CD14-positive monocyte (primary cell): ENCODE measurements at regions not wholly inside any gene's neighbourhood (a gene's known extent, or its start where the extent isn't known, plus 50 kb on each side); places are given as distances from the start of the nearest gene placed in this dataset.

Experiments
- DNase-seq, 3 donors: peaks; one replicate each; pipeline ENCODE4 v3.0.0-alpha.2; 2011 to 2022
- H2AFZ ChIP-seq: 2 replicates; pipeline ENCODE4 v1.6.0; 2012; ENCODE audit warnings: mild to moderate bottlenecking, low read depth, low read length, inconsistent platforms; ENCODE audit not compliant: insufficient read depth, poor library complexity, severe bottlenecking
- H3K27ac ChIP-seq, 2 donors: 1 replicate in 1 of 2; 2 replicates in 1 of 2; pipeline ENCODE4 v1.5.1; 2012 to 2013; ENCODE audit warnings: low read length in 2 of 2, control low read depth in 1 of 2, inconsistent platforms in 1 of 2, low read depth in 1 of 2, mild to moderate bottlenecking in 1 of 2
- H3K27me3 ChIP-seq, 2 donors: one replicate each; pipeline versions ENCODE4 v1.6.0 to v1.6.1; 2011 to 2013; ENCODE audit warnings: low read length in 2 of 2; ENCODE audit not compliant: control insufficient read depth in 2 of 2, insufficient read depth in 2 of 2
- H3K36me3 ChIP-seq, 2 donors: replicated peaks in 1 of 2; 1 replicate in 1 of 2; 2 replicates in 1 of 2; pipeline versions ENCODE4 v1.5.1 to v1.6.1; 2012 to 2013; ENCODE audit warnings: low read length in 2 of 2, control low read depth in 1 of 2, inconsistent platforms in 1 of 2, mild to moderate bottlenecking in 1 of 2; ENCODE audit not compliant: insufficient read depth in 2 of 2, control insufficient read depth in 1 of 2
- H3K4me1 ChIP-seq, 2 donors: 1 replicate in 1 of 2; 2 replicates in 1 of 2; pipeline versions ENCODE4 v1.5.1 to v1.6.1; 2012 to 2013; ENCODE audit warnings: low read length in 2 of 2, control low read depth in 1 of 2, inconsistent platforms in 1 of 2, mild to moderate bottlenecking in 1 of 2, moderate library complexity in 1 of 2; ENCODE audit not compliant: insufficient read depth in 2 of 2, control insufficient read depth in 1 of 2
- H3K4me2 ChIP-seq: replicated peaks from 2 replicates; pipeline ENCODE3; 2012; ENCODE audit warnings: low read length, moderate library complexity, mild to moderate bottlenecking; ENCODE audit not compliant: poor library complexity, severe bottlenecking; ENCODE audit errors: extremely low read depth
- H3K4me3 ChIP-seq, 3 experiments: fragments of 200-600 bp in 1 of 3; sonication (generic) in 1 of 3; replicated peaks in 1 of 3; 1 replicate in 2 of 3; 2 replicates in 1 of 3; pipeline ENCODE4 v1.5.1; 2011 to 2013; ENCODE audit warnings: low read length in 3 of 3, mild to moderate bottlenecking in 3 of 3, control low read depth in 2 of 3, low read depth in 2 of 3, inconsistent platforms in 1 of 3, moderate library complexity in 1 of 3
- H3K79me2 ChIP-seq: 2 replicates; pipeline ENCODE4 v1.6.0; 2012; ENCODE audit warnings: mild to moderate bottlenecking, control low read depth, inconsistent platforms, low read length, moderate library complexity; ENCODE audit not compliant: insufficient read depth
- H3K9ac ChIP-seq: 2 replicates; pipeline ENCODE4 v1.6.0; 2017; ENCODE audit warnings: low read length, mild to moderate bottlenecking; ENCODE audit not compliant: insufficient read depth, poor library complexity, severe bottlenecking
- H3K9me3 ChIP-seq, 2 donors: replicated peaks in 1 of 2; 1 replicate in 1 of 2; 2 replicates in 1 of 2; pipeline versions ENCODE4 v1.5.1 to v1.6.1; 2012 to 2013; ENCODE audit warnings: low read length in 2 of 2, control low read depth in 1 of 2; ENCODE audit not compliant: control insufficient read depth in 1 of 2, insufficient read depth in 1 of 2
- H4K20me1 ChIP-seq: 2 replicates; pipeline ENCODE4 v1.6.0; 2012; ENCODE audit warnings: mild to moderate bottlenecking, low read length, control low read depth, moderate library complexity; ENCODE audit not compliant: insufficient read depth
- H3K27ac Mint-ChIP-seq, 7 donors: one replicate each; pipeline ENCODE4 v1.8.0; 2020; ENCODE audit warnings: mild to moderate bottlenecking in 7 of 7, mixed read lengths in 7 of 7, moderate library complexity in 6 of 7, inconsistent platforms in 2 of 7
- H3K27me3 Mint-ChIP-seq, 3 donors: one replicate each; pipeline ENCODE4 v1.8.0; 2021 to 2022; ENCODE audit warnings: low read depth in 3 of 3, mild to moderate bottlenecking in 3 of 3, mixed read lengths in 3 of 3, moderate library complexity in 3 of 3, inconsistent platforms in 1 of 3
- H3K36me3 Mint-ChIP-seq, 2 donors: one replicate each; pipeline ENCODE4 v1.8.0; 2020; ENCODE audit warnings: mixed read lengths in 2 of 2, inconsistent platforms in 1 of 2, mild to moderate bottlenecking in 1 of 2
- H3K4me1 Mint-ChIP-seq: one replicate; pipeline ENCODE4 v1.8.0; 2020; ENCODE audit warnings: mild to moderate bottlenecking, mixed read lengths
- H3K4me3 Mint-ChIP-seq, 2 donors: one replicate each; pipeline ENCODE4 v1.8.0; 2020; ENCODE audit warnings: mild to moderate bottlenecking in 2 of 2, mixed read lengths in 2 of 2, moderate library complexity in 1 of 2
- H3K9me3 Mint-ChIP-seq, 7 donors: one replicate each; pipeline ENCODE4 v1.8.0; 2020 to 2022; ENCODE audit warnings: mixed read lengths in 7 of 7, mild to moderate bottlenecking in 6 of 7, moderate library complexity in 6 of 7, inconsistent platforms in 2 of 7
- CTCF ChIP-seq: fragments of 200-600 bp; IDR thresholded peaks from one replicate; pipeline ENCODE4 v1.8.0; 2022; ENCODE audit warnings: antibody characterized with exemption, mild to moderate bottlenecking
- WGBS: methylation state at CpG from one replicate; pipeline ENCODE4 v1.1.5; 2013; ENCODE audit warnings: missing lambda C conversion rate; ENCODE audit not compliant: insufficient coverage; 5-methylcytosine and 5-hydroxymethylcytosine counted together
- intact Hi-C, 2 donors: fragments of 100-400 bp; cut with micrococcal nuclease; formaldehyde crosslinking; loops; one replicate each; pipeline versions ENCODE4 v1.15.0 to v1.15.1; 2023

- WGBS: 93% methylated on average over 3 of the region's 4 CpGs
- Histone ChIP-seq H3K79me2 (no peaks in the 10 kb centered on the region), H3K9ac (no peak overlapping the region), H2AFZ (no peak overlapping the region), H3K36me3 (no peaks in the 10 kb centered on the region), H3K27me3 (no peaks in the 10 kb centered on the region), H4K20me1 (no peaks in the 10 kb centered on the region), H3K27ac (no peak overlapping the region), H3K9me3 (no peaks in the 10 kb centered on the region), H3K4me2 (no peak overlapping the region), H3K4me1 (no peaks in the 10 kb centered on the region), H3K4me3 (no peak overlapping the region)
- Mint-ChIP-seq H3K9me3 (peaks cover 0 to 2% (median 0%) of the 10 kb centered on the region in 7 donors), H3K4me1 (no peaks in the 10 kb centered on the region), H3K4me3 (no peak overlapping the region), H3K27me3 (peaks cover 0 to 5% (median 0%) of the 10 kb centered on the region in 3 donors), H3K36me3 (no peaks in the 10 kb centered on the region), H3K27ac (no peak overlapping the region)
- no peak for TF ChIP-seq CTCF
- DNase-seq: no peak
- intact Hi-C loops: no loop called here
Measured at GRCh38 chr2:120855855-120856405, 120.3 kb downstream of the GLI2 start.

DNA sequence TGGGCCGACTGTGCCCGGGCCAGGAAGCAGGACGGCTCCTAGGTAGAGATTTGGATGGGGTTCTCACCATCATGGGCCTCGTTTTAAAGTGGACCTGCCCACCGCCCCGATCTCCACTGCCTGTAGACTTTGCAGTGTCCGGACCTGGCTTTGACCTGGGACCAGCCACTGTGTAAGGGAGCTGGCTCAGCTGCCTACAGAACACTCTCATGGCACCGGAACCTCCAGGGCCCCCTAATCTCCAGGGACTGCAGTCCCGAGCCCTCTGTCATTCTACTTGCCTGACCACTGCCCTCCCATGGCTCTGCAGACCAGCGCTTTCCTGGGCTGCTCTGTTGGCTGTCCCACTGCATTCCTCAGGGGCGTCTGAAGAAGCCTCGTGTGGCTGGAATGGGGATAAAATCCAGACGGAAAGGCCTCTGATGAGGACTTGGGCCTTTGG, 120.8 kb downstream of the GLI2 start:
- Histone ChIP-seq H3K9ac (no peak overlapping the region), H3K9me3 (no peaks in the 10 kb centered on the region), H3K4me3 (no peak overlapping the region), H3K79me2 (no peaks in the 10 kb centered on the region), H2AFZ (no peak overlapping the region), H3K4me2 (no peak overlapping the region), H3K27ac (no peak overlapping the region), H3K36me3 (no peaks in the 10 kb centered on the region), H4K20me1 (no peaks in the 10 kb centered on the region), H3K27me3 (no peaks in the 10 kb centered on the region), H3K4me1 (no peaks in the 10 kb centered on the region)
- no peak overlapping the region for H3K27ac Mint-ChIP-seq
- no peak overlapping the region for H3K4me3 Mint-ChIP-seq
- peaks cover 0 to 5% (median 0%) of the 10 kb centered on the region in 3 donors for H3K27me3 Mint-ChIP-seq
- H3K9me3 Mint-ChIP-seq: peaks cover 0 to 1% (median 0%) of the 10 kb centered on the region in 7 donors
- WGBS: 89% methylated on average over 13 of the region's 13 CpGs
- DNase-seq: no peak
- H3K36me3 Mint-ChIP-seq: no peaks in the 10 kb centered on the region
- intact Hi-C loops: no loop called here
- H3K4me1 Mint-ChIP-seq: no peaks in the 10 kb centered on the region
- TF ChIP-seq CTCF: no peak
